GM12891 (cell line): ENCODE measurements at regions not wholly inside any gene's neighbourhood (a gene's known extent, or its start where the extent isn't known, plus 50 kb on each side); places are given as distances from the start of the nearest gene placed in this dataset.

Experiments used
- POLR2A ChIP-seq: IDR thresholded peaks from 2 replicates; pipeline ENCODE4 v1.6.1; 2011; ENCODE audit warnings: low read depth, low read length, control low read depth
- SPI1 ChIP-seq: IDR thresholded peaks from 2 replicates; pipeline ENCODE4 v1.6.1; 2011; ENCODE audit warnings: low read depth, low read length, control low read depth
- TAF1 ChIP-seq: IDR thresholded peaks from 2 replicates; pipeline ENCODE4 v1.6.1; 2011; ENCODE audit warnings: low read depth, low read length, control low read depth

- no peak for TF ChIP-seq SPI1
- TF ChIP-seq TAF1: no peak
- TF ChIP-seq POLR2A: no peak
These were observed 160.0 kb downstream of the NDUFA10 start for GRCh38 chr2:239865059-239865639.
